ENCODE measurements at regions not wholly inside any gene's neighbourhood (a gene's known extent, or its start where the extent isn't known, plus 50 kb on each side); places are given as distances from the start of the nearest gene placed in this dataset.
A peak's percentile ranks its signal among the peaks of the same experiment; 100 is the strongest.
"Not testable (repeated sequence)": the region's sequence is repeated elsewhere in the genome, so short reads cannot be mapped to it uniquely, and the experiment has no call there.

DNA sequence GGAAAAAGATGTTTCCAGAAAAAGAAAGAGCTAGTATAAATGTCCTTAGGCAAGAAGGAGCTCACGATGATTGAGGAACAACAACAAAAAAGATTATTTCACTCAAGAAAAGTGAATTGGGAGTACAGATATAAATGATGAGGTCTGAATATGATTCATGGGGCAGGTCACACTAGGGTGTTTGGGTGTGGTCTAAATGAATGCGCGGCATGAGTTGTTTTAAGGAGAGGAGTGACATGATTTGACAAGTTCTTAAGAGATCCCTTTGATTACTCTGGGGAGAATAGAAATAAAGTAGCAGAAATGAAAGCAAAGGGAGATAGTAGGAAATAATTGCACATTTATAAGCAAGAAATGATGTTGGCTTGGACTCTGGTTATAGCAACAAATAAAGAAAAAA is 59.3 kb downstream of the NUTM2D start:
- DNase-seq = not testable (repeated sequence)

DNA sequence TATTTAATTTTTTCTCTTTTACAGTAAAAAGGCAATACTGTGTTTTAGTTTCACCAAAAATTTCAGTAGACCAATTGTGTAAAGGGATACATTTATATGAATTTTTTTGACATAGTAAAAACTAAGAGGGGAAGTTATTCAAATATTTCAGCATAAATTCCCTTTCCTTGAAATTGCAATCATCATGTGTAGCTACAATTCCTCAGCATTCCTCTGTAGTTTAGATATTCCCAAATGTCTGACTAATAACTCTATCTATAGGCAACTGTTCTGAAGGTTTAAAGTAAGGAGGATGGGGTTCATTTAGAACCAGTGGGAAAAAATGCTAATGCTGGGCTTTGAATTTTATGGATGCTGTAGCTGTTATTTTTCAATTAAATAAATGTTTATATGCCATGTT is 65.1 kb downstream of the NUTM2D start:
- not testable (repeated sequence) for DNase-seq

DNA sequence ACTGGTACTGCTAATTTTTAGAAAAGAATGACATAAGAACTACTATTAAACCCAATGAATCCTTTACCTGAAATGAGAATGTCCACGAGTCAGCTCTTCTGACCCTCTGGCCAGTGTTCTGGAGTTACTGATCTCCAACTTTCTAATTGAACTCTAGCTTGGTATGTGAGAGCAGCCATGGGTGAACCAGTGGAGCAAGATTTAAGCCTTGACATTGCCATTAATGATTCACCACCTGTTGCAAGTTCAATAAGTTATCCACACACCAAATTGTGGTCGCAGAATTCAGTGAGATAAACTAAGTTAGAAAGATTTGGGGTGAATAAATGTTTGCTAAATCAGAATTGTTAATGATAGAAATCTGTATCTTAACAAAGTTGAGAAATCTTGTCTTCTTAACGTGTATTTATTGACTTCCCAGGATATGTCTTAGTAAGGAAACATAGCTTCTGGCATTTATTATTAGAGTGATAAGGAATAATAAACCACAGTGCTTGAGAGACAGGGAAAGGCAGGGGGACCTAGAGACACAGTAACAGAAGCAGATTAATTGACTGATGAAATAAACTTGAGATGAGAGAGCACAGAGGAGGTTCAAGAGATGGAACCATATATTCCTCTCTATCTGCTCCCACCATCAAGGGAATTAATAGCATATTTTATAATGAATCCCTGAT is 67.3 kb downstream of the NUTM2D start:
- DNase-seq = not testable (repeated sequence)

DNA sequence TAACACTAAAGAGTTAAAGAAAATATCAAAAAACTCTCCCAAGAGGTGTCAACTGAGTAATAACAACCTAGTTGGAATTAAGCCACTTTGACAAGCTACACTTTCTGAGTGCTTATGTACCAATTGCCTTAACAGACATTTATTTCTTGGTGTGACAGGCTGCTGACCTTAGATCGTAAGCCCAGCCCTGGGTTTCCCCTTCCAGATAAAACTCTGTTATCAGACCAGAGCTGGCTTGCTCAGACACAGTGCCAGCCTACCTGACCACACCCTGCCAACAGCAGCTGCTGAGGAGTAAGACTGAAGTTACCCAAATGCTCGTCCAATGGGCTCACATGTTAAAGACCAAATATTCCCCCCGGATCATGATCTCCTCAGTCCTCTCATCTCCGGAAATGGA is 70.9 kb upstream of the MINPP1 start:
- DNase-seq = not testable (repeated sequence)

DNA sequence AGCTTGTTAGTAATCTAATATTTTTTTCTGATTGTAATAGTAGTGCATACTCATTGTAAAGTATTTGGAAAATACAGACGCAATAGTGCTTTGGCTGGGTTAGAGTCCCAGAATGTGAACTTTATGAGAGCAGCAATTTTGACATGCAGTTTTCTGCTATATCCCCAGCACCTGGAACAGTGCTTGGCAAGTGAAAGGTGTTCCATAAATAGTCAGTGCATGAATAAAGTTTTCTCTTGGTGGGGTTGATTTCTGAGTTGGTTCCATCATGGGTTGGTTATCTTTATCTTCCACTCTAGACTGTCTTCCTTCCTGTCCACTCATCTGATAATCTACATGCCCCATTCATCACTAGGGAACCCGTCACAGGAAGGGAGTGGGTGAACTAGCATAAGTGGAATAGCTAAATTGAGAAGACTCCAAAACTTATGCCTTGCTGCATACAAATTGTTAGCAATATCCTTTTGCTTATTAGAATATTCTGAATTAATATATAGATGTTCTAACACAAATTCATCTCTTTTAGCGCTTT is 69.3 kb upstream of the MINPP1 start:
- not testable (repeated sequence) for DNase-seq

DNA sequence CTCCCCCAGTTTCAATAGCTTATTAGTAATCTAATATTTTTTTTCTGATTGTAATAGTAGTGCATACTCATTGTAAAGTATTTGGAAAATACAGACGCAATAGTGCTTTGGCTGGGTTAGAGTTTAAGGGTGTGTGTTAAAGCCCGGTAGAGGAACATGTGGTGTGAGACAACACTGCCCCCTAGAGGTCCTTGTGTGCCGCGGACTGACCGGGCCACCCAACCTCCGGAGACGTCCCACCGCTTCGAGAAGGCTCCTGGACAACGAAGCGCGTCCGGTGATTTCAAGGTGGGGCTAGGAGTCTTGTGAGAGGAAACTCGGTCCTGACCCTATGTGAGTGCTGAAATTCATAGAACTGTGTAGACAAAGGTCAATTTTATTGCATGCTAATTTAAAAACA is 68.6 kb upstream of the MINPP1 start:
- DNase-seq = peak; percentile 24

DNA sequence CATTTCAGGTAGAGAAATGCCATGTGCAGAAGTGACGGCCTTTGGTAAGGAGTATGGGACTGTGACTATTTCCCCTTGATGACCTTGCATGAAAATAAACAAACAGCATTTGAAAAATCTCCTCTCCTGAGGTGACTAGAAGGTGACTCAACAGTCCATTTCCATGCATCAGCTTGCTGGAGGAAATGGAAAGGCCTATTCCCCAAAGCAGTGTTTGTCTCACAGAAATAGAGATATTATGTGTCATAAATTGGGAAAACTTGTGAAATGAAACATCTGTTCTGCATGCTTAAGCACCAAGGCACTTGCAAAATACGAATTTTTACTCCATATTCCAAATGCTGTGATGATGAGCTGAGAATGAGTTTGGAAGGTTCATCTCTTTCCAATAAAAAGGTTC is 67.2 kb upstream of the MINPP1 start:
- DNase-seq = not testable (repeated sequence)
